ENCODE measurements at regions not wholly inside any gene's neighbourhood (a gene's known extent, or its start where the extent isn't known, plus 50 kb on each side); places are given as distances from the start of the nearest gene placed in this dataset.

- TF ChIP-seq POLR2A (IDR thresholded peaks at IDR 0.05; ENCODE audit: low read depth, low read length) (no peak), CTCF (IDR thresholded peaks at IDR 0.05; ENCODE audit: extremely low read depth in 1 of 2, insufficient read depth in 1 of 2, low read depth in 1 of 2, low read length in 2 of 2) (no peak), POLR2AphosphoS5 (IDR thresholded peaks at IDR 0.05; ENCODE audit: insufficient read depth, low read depth, low read length) (no peak), EZH2 (IDR thresholded peaks at IDR 0.05; ENCODE audit: borderline replicate concordance, low read depth, low read length, severe bottlenecking) (no peak), MAX (IDR thresholded peaks at IDR 0.05; ENCODE audit: insufficient read depth, insufficient read length) (no peak), JUN (IDR thresholded peaks at IDR 0.05; ENCODE audit: borderline replicate concordance, insufficient read depth, insufficient read length, low read depth) (no peak), MYC (IDR thresholded peaks at IDR 0.05; ENCODE audit: low read depth, low read length) (no peak), FOS (IDR thresholded peaks at IDR 0.05; ENCODE audit: borderline replicate concordance, insufficient read depth, low read length) (no peak)
Measured at GRCh38 chrX:10681167-10681566, 60.8 kb upstream of the MID1 start.

Data from endothelial cell of umbilical vein (primary cell).